GM12878 (cell line): ENCODE measurements at regions not wholly inside any gene's neighbourhood (a gene's known extent, or its start where the extent isn't known, plus 50 kb on each side); places are given as distances from the start of the nearest gene placed in this dataset.

ENCODE experiments used
- ATAC-seq: fragments of 200-7000 bp; cut with Tn5 transposase; 3 replicates; pipeline ENCODE4 v1.9.1; 2020; ENCODE audit warnings: mild to moderate bottlenecking, moderate library complexity
- BruUV-seq: library from RNA; stranded (reverse); fragments of 400-500 nt; replicated peaks from 2 replicates; lab custom pipeline; 2021; lab: Mats Ljungman, UMichigan
- CTCF ChIA-PET: fragments of 300-600 bp; sonication (Branson Sonifier 250); formaldehyde crosslinking; extraction: SDS; loops from one replicate; lab custom pipeline; 2021; ENCODE audit warnings: inconsistent platforms; lab: Yijun Ruan, JAX
- POLR2A ChIA-PET: fragments of 350-600 bp; formaldehyde crosslinking; extraction: SDS; loops from one replicate; lab custom pipeline; 2021; ENCODE audit warnings: inconsistent platforms; lab: Charles Lee
- RAD21 ChIA-PET: fragments of 300-600 bp; sonication (Branson Sonifier 250); formaldehyde crosslinking; loops from one replicate; lab custom pipeline; 2023; ENCODE audit warnings: antibody characterized with exemption; ENCODE audit not compliant: unreplicated experiment; lab: Charles Lee
- SMC1A ChIA-PET: fragments of 300-600 bp; sonication (Branson Sonifier 250); formaldehyde crosslinking; loops from one replicate; lab custom pipeline; 2023; ENCODE audit not compliant: unreplicated experiment, uncharacterized antibody; lab: Charles Lee
- DNase-seq: peaks from one replicate; pipeline ENCODE4 v3.0.0-alpha.2; 2011; ENCODE audit warnings: low read depth, low spot score
- FAIRE-seq: peaks from 3 replicates; lab custom pipeline; 2011; peaks lifted over from hg19 to GRCh38; lab: Jason Lieb, UNC
- H2AFZ ChIP-seq: 2 replicates; pipeline ENCODE4 v1.6.0; 2011; ENCODE audit warnings: low read depth, low read length, control low read depth; ENCODE audit not compliant: control insufficient read depth
- H3K27ac ChIP-seq: 2 replicates; pipeline ENCODE4 v1.5.1; 2011; ENCODE audit warnings: control low read depth; ENCODE audit not compliant: control insufficient read depth, insufficient read depth
- H3K27me3 ChIP-seq, 2 experiments: replicated peaks in 1 of 2; 2 replicates each; pipeline versions ENCODE4 v1.6.0 to v1.6.1; 2011; ENCODE audit warnings: low read length in 1 of 2; ENCODE audit not compliant: control insufficient read depth in 2 of 2, insufficient read depth in 2 of 2
- H3K36me3 ChIP-seq, 2 experiments: 2 replicates each; pipeline ENCODE4 v1.5.1; 2011; ENCODE audit warnings: low read length in 1 of 2; ENCODE audit not compliant: control insufficient read depth in 2 of 2, insufficient read depth in 2 of 2
- H3K4me1 ChIP-seq: 2 replicates; pipeline ENCODE4 v1.6.1; 2011; ENCODE audit warnings: mild to moderate bottlenecking, low read length, moderate library complexity, mixed read lengths; ENCODE audit not compliant: control insufficient read depth, insufficient read depth
- H3K4me2 ChIP-seq: 2 replicates; pipeline ENCODE4 v1.6.0; 2011; ENCODE audit warnings: control low read depth; ENCODE audit not compliant: control insufficient read depth, insufficient read depth
- H3K4me3 ChIP-seq: fragments of 200-600 bp; sonication (generic); 2 replicates; pipeline ENCODE4 v1.5.1; 2016
- H3K79me2 ChIP-seq: 2 replicates; pipeline ENCODE4 v1.6.0; 2011; ENCODE audit warnings: low read length; ENCODE audit not compliant: control insufficient read depth, insufficient read depth
- H3K9ac ChIP-seq: 2 replicates; pipeline ENCODE4 v1.8.0; 2011; ENCODE audit warnings: low read length, control low read depth, mixed read lengths; ENCODE audit not compliant: control insufficient read depth, insufficient read depth
- H3K9me3 ChIP-seq: replicated peaks from 3 replicates; pipeline ENCODE4 v1.5.1; 2011; ENCODE audit warnings: mild to moderate bottlenecking, low read length; ENCODE audit not compliant: control insufficient read depth, insufficient read depth
- H4K20me1 ChIP-seq: 2 replicates; pipeline ENCODE4 v1.6.0; 2011; ENCODE audit not compliant: control insufficient read depth, insufficient read depth
- BCLAF1 ChIP-seq: fragments of 450-650 bp; IDR thresholded peaks from 2 replicates; pipeline ENCODE4 v1.6.1; 2017; ENCODE audit warnings: antibody characterized with exemption, mild to moderate bottlenecking, moderate library complexity
- BRCA1 ChIP-seq: IDR thresholded peaks from 2 replicates; pipeline ENCODE4 v1.6.1; 2011; ENCODE audit warnings: low read depth, low read length, improper control_type of control experiment
- ESRRA ChIP-seq: IDR thresholded peaks from 2 replicates; pipeline ENCODE4 v1.6.1; 2012; ENCODE audit warnings: mild to moderate bottlenecking, low read length, improper control_type of control experiment
- GABPA ChIP-seq: IDR thresholded peaks from 2 replicates; pipeline ENCODE4 v1.6.1; 2014; ENCODE audit warnings: antibody characterized with exemption, low read depth, mild to moderate bottlenecking, inconsistent platforms
- IKZF1 ChIP-seq: fragments of 450-650 bp; conservative IDR thresholded peaks from 2 replicates; pipeline ENCODE4 v1.6.1; 2017; ENCODE audit warnings: antibody characterized with exemption, mild to moderate bottlenecking
- MTA3 ChIP-seq: IDR thresholded peaks from 2 replicates; pipeline ENCODE4 v1.6.1; 2012; ENCODE audit warnings: low read length, inconsistent platforms, borderline replicate concordance
- NBN ChIP-seq: fragments of 450-650 bp; IDR thresholded peaks from 2 replicates; pipeline ENCODE4 v1.6.1; 2016
- SKIL ChIP-seq: fragments of 450-650 bp; IDR thresholded peaks from 2 replicates; pipeline ENCODE4 v1.6.1; 2017; ENCODE audit warnings: mild to moderate bottlenecking, low read depth, inconsistent platforms; ENCODE audit not compliant: poor library complexity, severe bottlenecking
- STAT3 ChIP-seq: IDR thresholded peaks from 2 replicates; pipeline ENCODE4 v1.6.1; 2011; ENCODE audit warnings: low read depth, low read length, improper control_type of control experiment
- WRNIP1 ChIP-seq: IDR thresholded peaks from 2 replicates; pipeline ENCODE4 v1.6.1; 2011; ENCODE audit warnings: low read depth, low read length, improper control_type of control experiment, borderline replicate concordance
- ZNF384 ChIP-seq: IDR thresholded peaks from 2 replicates; pipeline ENCODE4 v1.6.1; 2012; ENCODE audit warnings: low read depth, mild to moderate bottlenecking, low read length, improper control_type of control experiment, borderline replicate concordance
- in situ Hi-C: fragments of 300-500 bp; cut with MboI; formaldehyde crosslinking; loops from 9 replicates; pipeline ENCODE4 v1.14.3; 2018; ENCODE audit warnings: mixed read lengths
- intact Hi-C: fragments of 100-400 bp; cut with micrococcal nuclease; formaldehyde crosslinking; loops from one replicate; pipeline ENCODE4 v1.14.2; 2022; ENCODE audit not compliant: unreplicated experiment
- TF ChIP-seq, protein P1 (sequence below): IDR thresholded peaks from 2 replicates; pipeline ENCODE4 v1.6.1; 2012; ENCODE audit warnings: mild to moderate bottlenecking, low read depth, low read length
- TF ChIP-seq, protein P2 (sequence below): fragments of 450-650 bp; IDR thresholded peaks from 2 replicates; pipeline ENCODE4 v1.6.1; 2017; ENCODE audit warnings: mild to moderate bottlenecking

GRCh38 chr9:115349542-115349941 lies 231.6 kb upstream of the TNC start:
- Histone ChIP-seq H3K27me3 (no peaks in the 10 kb centered on the region), H3K4me3 (no peak overlapping the region), H3K9me3 (no peaks in the 10 kb centered on the region), H3K4me2 (no peak overlapping the region), H3K4me1 (no peaks in the 10 kb centered on the region), H3K27ac (no peak overlapping the region), H3K9ac (no peak overlapping the region), H3K79me2 (no peaks in the 10 kb centered on the region), H4K20me1 (no peaks in the 10 kb centered on the region), H3K36me3 (no peaks in the 10 kb centered on the region), H2AFZ (no peak overlapping the region)
- ChIA-PET CTCF (no interaction called here), SMC1A (no interaction called here), POLR2A (no interaction called here), RAD21 (no interaction called here)
- in situ Hi-C loops (no loop called here), intact Hi-C loops (loop anchor here (5.0 kb wide), 1 partner anchor 173 kb away; no protein-coding TSS in a partner anchor)
- no TSS peak for BruUV-seq
- DNase-seq (no peak), ATAC-seq (no peak), FAIRE-seq (no peak)
- no peak for TF ChIP-seq BCLAF1
- no peak for TF ChIP-seq SKIL
- TF ChIP-seq ESRRA: no peak
- no peak for TF ChIP-seq MTA3
- TF ChIP-seq GABPA: no peak
- no peak for TF ChIP-seq IKZF1
- no peak for TF ChIP-seq NBN
- TF ChIP-seq ZNF384: no peak
- TF ChIP-seq BRCA1: no peak
- TF ChIP-seq, protein P1, sequence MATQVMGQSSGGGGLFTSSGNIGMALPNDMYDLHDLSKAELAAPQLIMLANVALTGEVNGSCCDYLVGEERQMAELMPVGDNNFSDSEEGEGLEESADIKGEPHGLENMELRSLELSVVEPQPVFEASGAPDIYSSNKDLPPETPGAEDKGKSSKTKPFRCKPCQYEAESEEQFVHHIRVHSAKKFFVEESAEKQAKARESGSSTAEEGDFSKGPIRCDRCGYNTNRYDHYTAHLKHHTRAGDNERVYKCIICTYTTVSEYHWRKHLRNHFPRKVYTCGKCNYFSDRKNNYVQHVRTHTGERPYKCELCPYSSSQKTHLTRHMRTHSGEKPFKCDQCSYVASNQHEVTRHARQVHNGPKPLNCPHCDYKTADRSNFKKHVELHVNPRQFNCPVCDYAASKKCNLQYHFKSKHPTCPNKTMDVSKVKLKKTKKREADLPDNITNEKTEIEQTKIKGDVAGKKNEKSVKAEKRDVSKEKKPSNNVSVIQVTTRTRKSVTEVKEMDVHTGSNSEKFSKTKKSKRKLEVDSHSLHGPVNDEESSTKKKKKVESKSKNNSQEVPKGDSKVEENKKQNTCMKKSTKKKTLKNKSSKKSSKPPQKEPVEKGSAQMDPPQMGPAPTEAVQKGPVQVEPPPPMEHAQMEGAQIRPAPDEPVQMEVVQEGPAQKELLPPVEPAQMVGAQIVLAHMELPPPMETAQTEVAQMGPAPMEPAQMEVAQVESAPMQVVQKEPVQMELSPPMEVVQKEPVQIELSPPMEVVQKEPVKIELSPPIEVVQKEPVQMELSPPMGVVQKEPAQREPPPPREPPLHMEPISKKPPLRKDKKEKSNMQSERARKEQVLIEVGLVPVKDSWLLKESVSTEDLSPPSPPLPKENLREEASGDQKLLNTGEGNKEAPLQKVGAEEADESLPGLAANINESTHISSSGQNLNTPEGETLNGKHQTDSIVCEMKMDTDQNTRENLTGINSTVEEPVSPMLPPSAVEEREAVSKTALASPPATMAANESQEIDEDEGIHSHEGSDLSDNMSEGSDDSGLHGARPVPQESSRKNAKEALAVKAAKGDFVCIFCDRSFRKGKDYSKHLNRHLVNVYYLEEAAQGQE: no peak
- TF ChIP-seq, protein P2, sequence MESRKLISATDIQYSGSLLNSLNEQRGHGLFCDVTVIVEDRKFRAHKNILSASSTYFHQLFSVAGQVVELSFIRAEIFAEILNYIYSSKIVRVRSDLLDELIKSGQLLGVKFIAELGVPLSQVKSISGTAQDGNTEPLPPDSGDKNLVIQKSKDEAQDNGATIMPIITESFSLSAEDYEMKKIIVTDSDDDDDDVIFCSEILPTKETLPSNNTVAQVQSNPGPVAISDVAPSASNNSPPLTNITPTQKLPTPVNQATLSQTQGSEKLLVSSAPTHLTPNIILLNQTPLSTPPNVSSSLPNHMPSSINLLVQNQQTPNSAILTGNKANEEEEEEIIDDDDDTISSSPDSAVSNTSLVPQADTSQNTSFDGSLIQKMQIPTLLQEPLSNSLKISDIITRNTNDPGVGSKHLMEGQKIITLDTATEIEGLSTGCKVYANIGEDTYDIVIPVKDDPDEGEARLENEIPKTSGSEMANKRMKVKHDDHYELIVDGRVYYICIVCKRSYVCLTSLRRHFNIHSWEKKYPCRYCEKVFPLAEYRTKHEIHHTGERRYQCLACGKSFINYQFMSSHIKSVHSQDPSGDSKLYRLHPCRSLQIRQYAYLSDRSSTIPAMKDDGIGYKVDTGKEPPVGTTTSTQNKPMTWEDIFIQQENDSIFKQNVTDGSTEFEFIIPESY: no peak
- no peak for TF ChIP-seq WRNIP1
- TF ChIP-seq STAT3: no peak
